Right renal cortex interstitium (tissue), 3 donors: ENCODE measurements at regions not wholly inside any gene's neighbourhood (a gene's known extent, or its start where the extent isn't known, plus 50 kb on each side); places are given as distances from the start of the nearest gene placed in this dataset.
A peak's percentile ranks its signal among the peaks of the same experiment; 100 is the strongest.

Source experiments
- DNase-seq, 3 donors: peaks; one replicate each; pipeline ENCODE4 v3.0.0-alpha.2; 2013; ENCODE audit warnings: low read depth in 3 of 3, low spot score in 2 of 3

GRCh38 chr4:175511861-175512260, 300.2 kb downstream of the GPM6A start:
- no peak for DNase-seq

- DNase-seq, result no peak
Observed at GRCh38 chr4:175514174-175514573, 297.9 kb downstream of the GPM6A start.

GRCh38 chr4:175530655-175531054, 281.4 kb downstream of the GPM6A start:
- DNase-seq, result no peak

- no peak for DNase-seq
Observed at GRCh38 chr4:175531405-175532091, 280.5 kb downstream of the GPM6A start.

GRCh38 chr4:175536852-175537453, 275.1 kb downstream of the GPM6A start:
- peak; percentile 14 to 38 (median 37) for DNase-seq

- DNase-seq, result no peak
Observed at GRCh38 chr4:175539498-175539897, 272.6 kb downstream of the GPM6A start.

GRCh38 chr4:175540151-175540550, 271.9 kb downstream of the GPM6A start:
- DNase-seq, result no peak

GRCh38 chr4:175540732-175541131, 271.3 kb downstream of the GPM6A start:
- DNase-seq, result no peak

- no peak for DNase-seq
Observed at GRCh38 chr4:175542786-175543185, 269.3 kb downstream of the GPM6A start.

GRCh38 chr4:175559126-175559525, 252.9 kb downstream of the GPM6A start:
- no peak for DNase-seq

GRCh38 chr4:175559526-175559925, 252.5 kb downstream of the GPM6A start:
- DNase-seq, result no peak

- DNase-seq, result no peak
Observed at GRCh38 chr4:175560604-175561003, 251.5 kb downstream of the GPM6A start.

- DNase-seq, result no peak
Observed at GRCh38 chr4:175561696-175562095, 250.4 kb downstream of the GPM6A start.

GRCh38 chr4:175562111-175562510, 250.0 kb downstream of the GPM6A start:
- no peak for DNase-seq

GRCh38 chr4:175562542-175562941, 249.5 kb downstream of the GPM6A start:
- DNase-seq, result no peak
